PFSK-1 (cell line): ENCODE measurements at regions not wholly inside any gene's neighbourhood (a gene's known extent, or its start where the extent isn't known, plus 50 kb on each side); places are given as distances from the start of the nearest gene placed in this dataset.

Experiments used
- POLR2AphosphoS5 ChIP-seq: IDR thresholded peaks from 2 replicates; pipeline ENCODE4 v1.6.1; 2012; ENCODE audit warnings: low read depth, mild to moderate bottlenecking, control low read depth, low read length, moderate library complexity
- TAF1 ChIP-seq: IDR thresholded peaks from 2 replicates; pipeline ENCODE4 v1.6.1; 2012; ENCODE audit warnings: low read length, control low read depth, borderline replicate concordance; ENCODE audit not compliant: insufficient read depth

GRCh38 chr7:52107355-52107754 is 790.7 kb upstream of the COBL start:
- TF ChIP-seq TAF1, result no peak
- TF ChIP-seq POLR2AphosphoS5, result no peak
